ENCODE measurements at regions not wholly inside any gene's neighbourhood (a gene's known extent, or its start where the extent isn't known, plus 50 kb on each side); places are given as distances from the start of the nearest gene placed in this dataset.

GRCh38 chr4:162221148-162221547 lies 57.3 kb upstream of the FSTL5 start:
- H3K4me1 Mint-ChIP-seq = no peaks in the 10 kb centered on the region
- no peaks in the 10 kb centered on the region for H3K36me3 Mint-ChIP-seq (ENCODE audit: low read depth)
- H3K27ac Mint-ChIP-seq (ENCODE audit: unreplicated experiment) = no peak overlapping the region
- TF ChIP-seq, protein P1, sequence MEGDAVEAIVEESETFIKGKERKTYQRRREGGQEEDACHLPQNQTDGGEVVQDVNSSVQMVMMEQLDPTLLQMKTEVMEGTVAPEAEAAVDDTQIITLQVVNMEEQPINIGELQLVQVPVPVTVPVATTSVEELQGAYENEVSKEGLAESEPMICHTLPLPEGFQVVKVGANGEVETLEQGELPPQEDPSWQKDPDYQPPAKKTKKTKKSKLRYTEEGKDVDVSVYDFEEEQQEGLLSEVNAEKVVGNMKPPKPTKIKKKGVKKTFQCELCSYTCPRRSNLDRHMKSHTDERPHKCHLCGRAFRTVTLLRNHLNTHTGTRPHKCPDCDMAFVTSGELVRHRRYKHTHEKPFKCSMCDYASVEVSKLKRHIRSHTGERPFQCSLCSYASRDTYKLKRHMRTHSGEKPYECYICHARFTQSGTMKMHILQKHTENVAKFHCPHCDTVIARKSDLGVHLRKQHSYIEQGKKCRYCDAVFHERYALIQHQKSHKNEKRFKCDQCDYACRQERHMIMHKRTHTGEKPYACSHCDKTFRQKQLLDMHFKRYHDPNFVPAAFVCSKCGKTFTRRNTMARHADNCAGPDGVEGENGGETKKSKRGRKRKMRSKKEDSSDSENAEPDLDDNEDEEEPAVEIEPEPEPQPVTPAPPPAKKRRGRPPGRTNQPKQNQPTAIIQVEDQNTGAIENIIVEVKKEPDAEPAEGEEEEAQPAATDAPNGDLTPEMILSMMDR (conservative IDR thresholded peaks at IDR 0.05) = no peak
- H3K9me3 Mint-ChIP-seq = no peaks in the 10 kb centered on the region
- no peak overlapping the region for H3K4me3 Mint-ChIP-seq
- no peaks in the 10 kb centered on the region for H3K27me3 Mint-ChIP-seq (ENCODE audit: low read depth)
- DNase-seq (ENCODE audit: low read depth, low spot score) = no peak
